Tibial artery (tissue), 4 donors: ENCODE measurements at regions not wholly inside any gene's neighbourhood (a gene's known extent, or its start where the extent isn't known, plus 50 kb on each side); places are given as distances from the start of the nearest gene placed in this dataset.
"Not testable (repeated sequence)": the region's sequence is repeated elsewhere in the genome, so short reads cannot be mapped to it uniquely, and the experiment has no call there.

Experiments
- DNase-seq, 2 donors: peaks; one replicate each; pipeline ENCODE4 v3.0.0-alpha.2; 2019
- H3K27ac ChIP-seq, 2 donors: fragments of 200-600 bp; sonication (generic) in 1 of 2; 1 replicate in 1 of 2; 2 replicates in 1 of 2; pipeline ENCODE4 v1.5.1; 2018 to 2019; ENCODE audit warnings: mild to moderate bottlenecking in 1 of 2
- H3K27me3 ChIP-seq, 2 donors: fragments of 200-600 bp; sonication (generic) in 1 of 2; one replicate each; pipeline versions ENCODE4 v1.5.1 to v1.6.0; 2016 to 2019
- H3K36me3 ChIP-seq, 3 donors: fragments of 200-600 bp; sonication (generic) in 2 of 3; one replicate each; pipeline ENCODE4 v1.5.1; 2016 to 2019; ENCODE audit warnings: mild to moderate bottlenecking in 2 of 3
- H3K4me1 ChIP-seq, 4 donors: fragments of 200-600 bp; sonication (generic) in 2 of 4; 1 replicate in 3 of 4; 2 replicates in 1 of 4; pipeline ENCODE4 v1.5.1; 2016 to 2019
- H3K4me3 ChIP-seq, 2 donors: fragments of 200-600 bp; sonication (generic) in 1 of 2; 1 replicate in 1 of 2; 2 replicates in 1 of 2; pipeline ENCODE4 v1.5.1; 2018 to 2019; ENCODE audit warnings: mild to moderate bottlenecking in 2 of 2
- H3K9me3 ChIP-seq, 3 donors: fragments of 200-600 bp; sonication (generic) in 1 of 3; one replicate each; pipeline ENCODE4 v1.5.1; 2016 to 2019
- intact Hi-C: fragments of 100-400 bp; cut with DNase I; formaldehyde crosslinking; loops from one replicate; pipeline ENCODE4 v1.15.0; 2023; ENCODE audit warnings: low total_unique reads
- TF ChIP-seq, protein P1 (sequence below), 2 experiments: fragments of 200-600 bp in 1 of 2; fragments of 450-650 bp in 1 of 2; IDR thresholded peaks; one replicate each; pipeline ENCODE4 v1.5.1; 2017 to 2019; ENCODE audit warnings: antibody characterized with exemption in 2 of 2, mild to moderate bottlenecking in 1 of 2, moderate library complexity in 1 of 2

DNA sequence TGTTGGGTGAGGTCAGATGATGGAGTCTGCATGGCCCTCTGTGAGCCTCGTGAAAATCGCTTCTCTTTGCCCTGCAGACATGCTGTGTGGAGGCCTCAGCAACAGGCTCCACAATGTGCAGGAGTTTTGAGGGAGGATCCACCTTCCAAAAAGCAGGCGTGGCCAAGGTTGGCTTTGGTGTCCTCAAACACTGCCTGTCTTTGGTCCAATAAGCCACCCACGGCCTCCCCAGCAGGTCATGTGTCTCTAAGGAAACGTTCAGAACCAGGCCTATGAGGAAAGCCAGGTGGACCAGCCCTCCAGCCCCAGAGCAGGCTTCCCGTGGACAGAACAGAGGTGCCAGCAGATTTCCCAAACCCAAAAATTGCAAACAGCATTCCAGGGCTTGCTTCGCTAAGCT, 340.7 kb upstream of the IRX2 start:
- TF ChIP-seq, protein P1, sequence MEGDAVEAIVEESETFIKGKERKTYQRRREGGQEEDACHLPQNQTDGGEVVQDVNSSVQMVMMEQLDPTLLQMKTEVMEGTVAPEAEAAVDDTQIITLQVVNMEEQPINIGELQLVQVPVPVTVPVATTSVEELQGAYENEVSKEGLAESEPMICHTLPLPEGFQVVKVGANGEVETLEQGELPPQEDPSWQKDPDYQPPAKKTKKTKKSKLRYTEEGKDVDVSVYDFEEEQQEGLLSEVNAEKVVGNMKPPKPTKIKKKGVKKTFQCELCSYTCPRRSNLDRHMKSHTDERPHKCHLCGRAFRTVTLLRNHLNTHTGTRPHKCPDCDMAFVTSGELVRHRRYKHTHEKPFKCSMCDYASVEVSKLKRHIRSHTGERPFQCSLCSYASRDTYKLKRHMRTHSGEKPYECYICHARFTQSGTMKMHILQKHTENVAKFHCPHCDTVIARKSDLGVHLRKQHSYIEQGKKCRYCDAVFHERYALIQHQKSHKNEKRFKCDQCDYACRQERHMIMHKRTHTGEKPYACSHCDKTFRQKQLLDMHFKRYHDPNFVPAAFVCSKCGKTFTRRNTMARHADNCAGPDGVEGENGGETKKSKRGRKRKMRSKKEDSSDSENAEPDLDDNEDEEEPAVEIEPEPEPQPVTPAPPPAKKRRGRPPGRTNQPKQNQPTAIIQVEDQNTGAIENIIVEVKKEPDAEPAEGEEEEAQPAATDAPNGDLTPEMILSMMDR (IDR thresholded peaks at IDR 0.05): no peak
- intact Hi-C loops: no loop called here

DNA sequence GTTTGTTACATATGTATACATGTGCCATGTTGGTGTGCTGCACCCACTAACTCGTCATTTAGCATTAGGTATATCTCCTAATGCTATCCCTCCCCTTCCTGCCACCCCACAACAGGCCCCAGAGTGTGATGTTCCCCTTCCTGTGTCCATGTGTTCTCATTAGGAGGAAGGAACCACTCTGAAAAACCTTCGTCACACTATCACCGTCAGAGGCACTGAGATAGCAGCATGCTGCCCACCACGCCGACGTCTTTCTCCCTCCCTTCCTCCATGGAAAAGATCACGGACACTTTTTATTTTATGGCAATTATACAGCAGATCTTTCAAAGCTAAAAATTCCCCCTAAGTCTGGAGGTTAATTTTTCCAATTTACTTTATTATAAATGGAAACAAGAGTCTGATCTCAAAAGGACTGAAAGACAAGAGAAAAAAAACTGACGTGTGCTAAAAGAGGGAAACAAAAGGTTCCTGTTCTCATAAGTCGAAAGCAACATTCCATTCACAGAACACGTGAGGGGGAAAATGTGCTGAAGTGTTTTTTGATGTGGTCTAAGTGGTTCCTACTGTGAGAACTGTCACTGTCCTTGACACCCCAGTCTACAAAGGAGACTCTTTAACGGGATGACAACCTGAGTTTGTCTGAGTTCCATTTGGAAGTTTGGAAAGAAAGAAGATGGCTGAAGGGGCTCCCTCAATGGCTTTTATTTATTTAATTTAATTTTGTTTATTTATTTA, 339.7 kb upstream of the IRX2 start:
- TF ChIP-seq, protein P1 (IDR thresholded peaks at IDR 0.05): no peak
- no peak for DNase-seq
- no peaks in the 10 kb centered on the region for H3K36me3 ChIP-seq
- H3K27me3 ChIP-seq: no peaks in the 10 kb centered on the region
- no peak overlapping the region for H3K27ac ChIP-seq
- H3K4me1 ChIP-seq: no peaks in the 10 kb centered on the region
- intact Hi-C loops: no loop called here
- no peaks in the 10 kb centered on the region for H3K9me3 ChIP-seq
- H3K4me3 ChIP-seq: no peak overlapping the region

More for the DNA sequence above, 340.7 kb upstream of the IRX2 start:
- no peaks in the 10 kb centered on the region for H3K36me3 ChIP-seq
- H3K4me1 ChIP-seq: no peaks in the 10 kb centered on the region
- no peak for DNase-seq
- no peak overlapping the region for H3K4me3 ChIP-seq
- H3K27ac ChIP-seq: no peak overlapping the region
- no peaks in the 10 kb centered on the region for H3K27me3 ChIP-seq
- H3K9me3 ChIP-seq: no peaks in the 10 kb centered on the region

DNA sequence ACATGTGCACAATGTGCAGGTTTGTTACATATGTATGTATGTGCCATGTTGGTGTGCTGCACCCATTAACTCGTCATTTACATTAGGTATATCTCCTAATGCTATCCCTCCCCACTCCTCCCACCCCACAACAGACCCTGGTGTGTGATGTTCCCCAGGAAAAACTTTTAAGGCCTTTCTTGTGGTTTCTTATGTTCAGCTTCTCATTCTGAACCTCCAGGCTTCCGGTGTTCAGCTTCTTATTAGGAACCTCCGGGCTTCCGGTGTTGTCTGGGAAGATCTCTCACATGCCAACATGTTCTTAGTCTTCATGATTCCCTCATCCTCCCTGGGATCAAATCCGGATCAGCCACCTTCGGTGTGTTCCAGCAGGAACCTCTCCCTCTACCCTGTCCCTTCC, 338.8 kb upstream of the IRX2 start:
- intact Hi-C loops, H3K36me3 ChIP-seq, H3K27ac ChIP-seq, H3K4me3 ChIP-seq, DNase-seq, H3K27me3 ChIP-seq, H3K9me3 ChIP-seq, H3K4me1 ChIP-seq: not testable (repeated sequence)

DNA sequence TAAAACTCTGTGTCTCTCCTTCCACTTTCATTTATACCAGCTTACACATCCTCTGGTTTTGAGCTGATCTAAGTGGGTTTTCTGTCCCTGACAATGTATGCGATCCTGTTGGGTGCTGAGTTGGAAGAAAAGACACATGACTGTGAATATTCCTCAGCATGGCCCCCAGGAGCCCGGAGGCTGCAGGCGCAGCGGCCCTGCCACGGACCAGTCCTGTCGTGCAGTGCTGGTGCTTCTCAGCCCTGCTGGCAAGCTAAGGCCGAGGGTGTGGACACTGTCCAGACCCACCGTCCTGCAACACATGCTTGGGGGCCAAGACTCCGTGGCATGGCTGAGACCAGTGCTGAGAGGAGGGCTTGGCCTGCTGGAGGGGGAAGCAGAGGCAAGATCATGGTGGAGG, 328.9 kb upstream of the IRX2 start:
- Histone ChIP-seq H3K4me1 (no peaks in the 10 kb centered on the region), H3K27me3 (no peaks in the 10 kb centered on the region), H3K36me3 (no peaks in the 10 kb centered on the region), H3K9me3 (no peaks in the 10 kb centered on the region), H3K27ac (no peak overlapping the region), H3K4me3 (no peak overlapping the region)
- intact Hi-C loops: no loop called here
- DNase-seq: no peak
- TF ChIP-seq, protein P1 (IDR thresholded peaks at IDR 0.05): no peak

DNA sequence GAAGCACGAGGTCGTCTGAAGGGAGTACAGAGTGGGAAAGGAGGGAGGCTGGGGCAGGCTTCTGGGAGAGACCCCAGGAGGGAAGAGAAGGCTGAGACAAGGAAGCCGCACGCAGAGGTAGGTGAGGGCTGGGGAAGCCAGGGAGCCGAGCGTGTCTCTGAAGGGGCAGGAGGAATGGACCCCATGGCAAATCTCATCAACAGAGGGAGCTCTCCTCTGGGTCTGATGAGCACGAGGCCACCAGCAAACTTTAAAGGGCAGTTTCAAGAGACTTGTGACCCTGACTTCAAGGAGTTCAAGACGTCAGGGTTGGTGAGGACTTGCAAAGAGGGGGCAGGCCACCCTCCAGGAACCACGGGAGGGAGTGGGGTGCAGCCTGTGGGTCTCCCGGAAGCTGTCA, 326.2 kb upstream of the IRX2 start:
- no peak for DNase-seq
- TF ChIP-seq, protein P1 (IDR thresholded peaks at IDR 0.05): no peak
- intact Hi-C loops: no loop called here

DNA sequence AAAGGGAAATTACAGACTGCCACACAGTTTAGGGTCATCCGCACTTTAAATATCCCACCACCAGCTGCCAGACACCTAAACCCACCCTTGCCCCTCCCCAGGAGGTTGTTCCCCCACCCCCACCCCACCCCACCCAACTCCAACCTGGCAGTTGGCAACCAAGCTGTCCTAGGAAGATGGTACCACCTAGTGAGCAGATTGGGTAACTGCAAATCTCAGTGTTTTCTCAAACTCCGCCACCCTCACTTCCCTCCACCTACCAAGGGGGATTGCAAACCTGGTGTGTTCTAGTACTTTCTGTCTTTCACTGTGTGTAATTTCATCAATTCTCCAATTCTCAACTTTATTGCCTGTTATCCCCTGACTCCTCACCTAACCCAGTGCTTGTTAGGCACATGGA, 323.8 kb upstream of the IRX2 start:
- no peak overlapping the region for H3K4me3 ChIP-seq
- DNase-seq: no peak
- H3K27me3 ChIP-seq: no peaks in the 10 kb centered on the region
- H3K36me3 ChIP-seq: no peaks in the 10 kb centered on the region
- intact Hi-C loops: no loop called here
- no peaks in the 10 kb centered on the region for H3K4me1 ChIP-seq
- peaks cover 0 to 7% (median 0%) of the 10 kb centered on the region in 3 donors for H3K9me3 ChIP-seq
- H3K27ac ChIP-seq: no peak overlapping the region
- TF ChIP-seq, protein P1 (IDR thresholded peaks at IDR 0.05): no peak

More for the DNA sequence above, 326.2 kb upstream of the IRX2 start:
- no peak overlapping the region for H3K4me3 ChIP-seq
- no peaks in the 10 kb centered on the region for H3K27me3 ChIP-seq
- H3K36me3 ChIP-seq: no peaks in the 10 kb centered on the region
- H3K9me3 ChIP-seq: peaks cover 0 to 7% (median 0%) of the 10 kb centered on the region in 3 donors
- no peak overlapping the region for H3K27ac ChIP-seq
- no peaks in the 10 kb centered on the region for H3K4me1 ChIP-seq
